Neural cell (in vitro differentiated cells): ENCODE measurements at regions not wholly inside any gene's neighbourhood (a gene's known extent, or its start where the extent isn't known, plus 50 kb on each side); places are given as distances from the start of the nearest gene placed in this dataset.

Experiments used
- H2AFZ ChIP-seq: fragments of 200-600, 300-800 bp; sonication (generic), shearing (Covaris generic); 2 replicates; pipeline ENCODE4 v1.6.0; 2014; ENCODE audit warnings: low read depth, mild to moderate bottlenecking, antibody characterized with exemption, low read length, moderate library complexity
- H3F3A ChIP-seq: fragments of 200-600 bp; shearing (Covaris generic); 2 replicates; pipeline ENCODE4 v1.6.1; 2016; ENCODE audit warnings: mild to moderate bottlenecking, moderate library complexity, mixed read lengths, antibody characterized with exemption, low read length; ENCODE audit not compliant: insufficient read depth, poor library complexity, severe bottlenecking
- H3K27ac ChIP-seq: fragments of 200-600, 300-800 bp; sonication (generic), shearing (Covaris generic); 2 replicates; pipeline ENCODE4 v1.5.1; 2014; ENCODE audit warnings: mild to moderate bottlenecking, low read length, moderate library complexity
- H3K27me3 ChIP-seq: fragments of 300-800, 200-600 bp; sonication (generic), shearing (Covaris generic); 2 replicates; pipeline ENCODE4 v1.6.0; 2014; ENCODE audit warnings: mild to moderate bottlenecking, low read depth, low read length, moderate library complexity; ENCODE audit not compliant: insufficient read depth
- H3K36me3 ChIP-seq: fragments of 300-800, 200-600 bp; sonication (generic), shearing (Covaris generic); 2 replicates; pipeline ENCODE4 v1.5.1; 2014; ENCODE audit warnings: mild to moderate bottlenecking, antibody characterized with exemption, low read length, moderate library complexity; ENCODE audit not compliant: insufficient read depth
- H3K4me2 ChIP-seq: fragments of 300-800, 200-600 bp; sonication (generic), shearing (Covaris generic); 2 replicates; pipeline ENCODE4 v1.6.0; 2014; ENCODE audit warnings: mild to moderate bottlenecking, low read length
- H3K4me3 ChIP-seq: fragments of 300-800, 200-600 bp; sonication (generic), shearing (Covaris generic); 2 replicates; pipeline ENCODE4 v1.5.1; 2014; ENCODE audit warnings: mild to moderate bottlenecking, low read length, moderate library complexity
- H3K79me2 ChIP-seq: fragments of 200-600 bp; shearing (Covaris generic); replicated peaks from 2 replicates; pipeline ENCODE4 v1.6.0; 2014; ENCODE audit warnings: mild to moderate bottlenecking, low read length, moderate library complexity; ENCODE audit not compliant: insufficient read depth
- H3K9ac ChIP-seq: fragments of 300-800, 200-600 bp; sonication (generic), shearing (Covaris generic); 2 replicates; pipeline ENCODE4 v1.6.1; 2016; ENCODE audit warnings: mild to moderate bottlenecking, low read length, mixed read lengths
- H3K9me2 ChIP-seq: fragments of 200-600 bp; shearing (Covaris generic); 2 replicates; pipeline ENCODE4 v1.6.1; 2016; ENCODE audit warnings: mild to moderate bottlenecking, low read length, mixed read lengths; ENCODE audit not compliant: insufficient read depth
- H3K9me3 ChIP-seq: fragments of 200-600, 300-800 bp; sonication (generic), shearing (Covaris generic); 2 replicates; pipeline ENCODE4 v1.6.1; 2016; ENCODE audit warnings: mild to moderate bottlenecking, mixed run types, low read length, moderate library complexity, mixed read lengths
- H4K20me1 ChIP-seq: fragments of 200-600 bp; shearing (Covaris generic); 2 replicates; pipeline ENCODE4 v1.6.1; 2016; ENCODE audit warnings: mild to moderate bottlenecking, mixed run types; ENCODE audit not compliant: insufficient read depth
- CTCF ChIP-seq: fragments of 450-650 bp; IDR thresholded peaks from 2 replicates; pipeline ENCODE4 v1.5.1; 2014; ENCODE audit warnings: antibody characterized with exemption, mild to moderate bottlenecking, moderate library complexity; ENCODE audit not compliant: poor library complexity, severe bottlenecking
- EP300 ChIP-seq: fragments of 450-650 bp; conservative IDR thresholded peaks from 2 replicates; pipeline ENCODE4 v1.6.1; 2014; ENCODE audit warnings: antibody characterized with exemption, mild to moderate bottlenecking, moderate library complexity; ENCODE audit not compliant: poor library complexity, severe bottlenecking
- EZH2 ChIP-seq: fragments of 200-600, 300-800 bp; shearing (Covaris generic), sonication (generic); IDR thresholded peaks from 2 replicates; pipeline ENCODE4 v1.6.1; 2014; ENCODE audit warnings: antibody characterized with exemption, low read length, borderline replicate concordance, mild to moderate bottlenecking; ENCODE audit not compliant: insufficient read depth, poor library complexity, severe bottlenecking
- MXI1 ChIP-seq: fragments of 450-650 bp; conservative IDR thresholded peaks from 2 replicates; pipeline ENCODE4 v1.6.1; 2014; ENCODE audit warnings: antibody characterized with exemption, mild to moderate bottlenecking; ENCODE audit not compliant: poor library complexity, severe bottlenecking
- POLR2AphosphoS5 ChIP-seq: IDR thresholded peaks from 2 replicates; pipeline ENCODE4 v1.6.1; 2012
- RAD21 ChIP-seq: fragments of 450-650 bp; conservative IDR thresholded peaks from 2 replicates; pipeline ENCODE4 v1.6.1; 2014; ENCODE audit warnings: antibody characterized with exemption, mild to moderate bottlenecking, moderate library complexity
- REST ChIP-seq: IDR thresholded peaks from 2 replicates; pipeline ENCODE4 v1.6.1; 2012; ENCODE audit warnings: borderline replicate concordance
- SMC3 ChIP-seq: fragments of 450-650 bp; conservative IDR thresholded peaks from 2 replicates; pipeline ENCODE4 v1.6.1; 2014; ENCODE audit warnings: antibody characterized with exemption, mild to moderate bottlenecking, moderate library complexity; ENCODE audit not compliant: poor library complexity
- TAF1 ChIP-seq: IDR thresholded peaks from 2 replicates; pipeline ENCODE4 v1.6.1; 2012; ENCODE audit warnings: low read depth

- no peak overlapping the region for H3K4me3 ChIP-seq
- no peaks in the 10 kb centered on the region for H4K20me1 ChIP-seq
- H3K4me2 ChIP-seq: no peak overlapping the region
- no peaks in the 10 kb centered on the region for H3F3A ChIP-seq
- no peak overlapping the region for H2AFZ ChIP-seq
- H3K27me3 ChIP-seq: no peaks in the 10 kb centered on the region
- TF ChIP-seq TAF1 (no peak), POLR2AphosphoS5 (no peak), MXI1 (no peak), EP300 (no peak), RAD21 (no peak), SMC3 (no peak), CTCF (no peak)
- H3K9me3 ChIP-seq: no peaks in the 10 kb centered on the region
- no peak overlapping the region for H3K9ac ChIP-seq
- no peak overlapping the region for H3K27ac ChIP-seq
- H3K79me2 ChIP-seq: no peaks in the 10 kb centered on the region
- no peaks in the 10 kb centered on the region for H3K36me3 ChIP-seq
- H3K9me2 ChIP-seq: no peaks in the 10 kb centered on the region
Observed at GRCh38 chr16:86679490-86679889, 101.1 kb downstream of the FOXL1 start.

GRCh38 chr16:86680162-86680561, 101.8 kb downstream of the FOXL1 start:
- Histone ChIP-seq H3K27ac (no peak overlapping the region), H3F3A (no peaks in the 10 kb centered on the region), H3K9me2 (no peaks in the 10 kb centered on the region), H3K9ac (no peak overlapping the region), H3K79me2 (no peaks in the 10 kb centered on the region), H3K36me3 (no peaks in the 10 kb centered on the region), H3K4me2 (no peak overlapping the region), H3K27me3 (no peaks in the 10 kb centered on the region), H4K20me1 (no peaks in the 10 kb centered on the region), H3K9me3 (no peaks in the 10 kb centered on the region), H2AFZ (no peak overlapping the region), H3K4me3 (no peak overlapping the region)
- TF ChIP-seq SMC3 (no peak), MXI1 (no peak), TAF1 (no peak), CTCF (no peak), REST (no peak), RAD21 (no peak), EP300 (no peak), POLR2AphosphoS5 (no peak), EZH2 (no peak)
